ENCODE measurements at regions not wholly inside any gene's neighbourhood (a gene's known extent, or its start where the extent isn't known, plus 50 kb on each side); places are given as distances from the start of the nearest gene placed in this dataset.

DNA sequence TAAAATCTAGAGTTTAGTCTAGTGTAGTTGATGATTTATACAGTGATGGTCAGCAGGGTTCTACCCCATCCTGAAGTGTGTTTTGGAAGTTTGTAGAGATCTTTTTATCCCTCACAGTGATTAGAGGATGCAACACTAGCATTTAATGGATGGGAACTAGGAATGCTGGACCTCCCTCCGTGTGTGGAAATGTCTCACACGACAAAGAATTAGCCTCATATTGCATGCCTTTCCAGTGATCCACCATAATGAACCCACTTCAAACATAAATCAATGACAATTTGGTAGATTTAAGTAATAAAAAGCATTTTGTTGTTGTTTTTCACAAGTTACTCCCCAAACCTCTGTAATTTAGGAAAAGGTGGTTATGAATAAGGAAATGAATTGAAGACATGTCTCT, 82.5 kb upstream of the LMNB1 start:
- Histone ChIP-seq H3K36me3 (no peaks in the 10 kb centered on the region), H3K27ac (no peak overlapping the region), H3K27me3 (no peaks in the 10 kb centered on the region), H3K4me3 (no peak overlapping the region), H3K9me3 (no peaks in the 10 kb centered on the region), H3K4me1 (no peaks in the 10 kb centered on the region)
- TF ChIP-seq, protein P1, sequence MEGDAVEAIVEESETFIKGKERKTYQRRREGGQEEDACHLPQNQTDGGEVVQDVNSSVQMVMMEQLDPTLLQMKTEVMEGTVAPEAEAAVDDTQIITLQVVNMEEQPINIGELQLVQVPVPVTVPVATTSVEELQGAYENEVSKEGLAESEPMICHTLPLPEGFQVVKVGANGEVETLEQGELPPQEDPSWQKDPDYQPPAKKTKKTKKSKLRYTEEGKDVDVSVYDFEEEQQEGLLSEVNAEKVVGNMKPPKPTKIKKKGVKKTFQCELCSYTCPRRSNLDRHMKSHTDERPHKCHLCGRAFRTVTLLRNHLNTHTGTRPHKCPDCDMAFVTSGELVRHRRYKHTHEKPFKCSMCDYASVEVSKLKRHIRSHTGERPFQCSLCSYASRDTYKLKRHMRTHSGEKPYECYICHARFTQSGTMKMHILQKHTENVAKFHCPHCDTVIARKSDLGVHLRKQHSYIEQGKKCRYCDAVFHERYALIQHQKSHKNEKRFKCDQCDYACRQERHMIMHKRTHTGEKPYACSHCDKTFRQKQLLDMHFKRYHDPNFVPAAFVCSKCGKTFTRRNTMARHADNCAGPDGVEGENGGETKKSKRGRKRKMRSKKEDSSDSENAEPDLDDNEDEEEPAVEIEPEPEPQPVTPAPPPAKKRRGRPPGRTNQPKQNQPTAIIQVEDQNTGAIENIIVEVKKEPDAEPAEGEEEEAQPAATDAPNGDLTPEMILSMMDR (IDR thresholded peaks at IDR 0.05) = no peak
- intact Hi-C loops (cut with DNase I) = no loop called here
- 59 to 66% methylated on average over 2 of the region's 2 CpGs for whole genome bisulfite sequencing, 2 donors
- ATAC-seq (no peak), DNase-seq (no peak)

DNA sequence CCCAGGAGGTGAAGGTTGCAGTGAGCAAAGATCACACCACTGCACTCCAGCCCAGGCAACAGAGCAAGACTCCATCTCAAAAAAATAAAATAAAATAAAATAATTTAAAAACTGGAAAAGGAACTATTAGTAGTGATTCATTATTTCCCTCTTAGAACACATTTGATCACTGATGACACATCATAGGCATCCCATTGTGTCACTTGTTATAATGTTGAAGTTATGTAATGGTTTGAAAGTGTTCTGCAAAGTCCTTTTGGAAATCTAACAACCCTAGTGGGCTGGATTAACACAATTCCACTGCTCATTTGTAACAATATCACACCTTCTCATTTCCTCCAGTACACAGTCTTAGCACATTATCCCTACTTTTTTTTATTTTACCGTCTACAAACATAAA, 81.8 kb upstream of the LMNB1 start:
- H3K27ac ChIP-seq = no peak overlapping the region
- DNase-seq = no peak
- no peaks in the 10 kb centered on the region for H3K27me3 ChIP-seq
- TF ChIP-seq, protein P1 (IDR thresholded peaks at IDR 0.05) = no peak
- no peaks in the 10 kb centered on the region for H3K36me3 ChIP-seq
- no peak for ATAC-seq
- H3K4me1 ChIP-seq = no peaks in the 10 kb centered on the region
- H3K4me3 ChIP-seq = no peak overlapping the region
- 76 to 88% methylated on average over 1 of the region's 1 CpG for WGBS, 2 donors
- intact Hi-C loops (cut with DNase I) = no loop called here
- H3K9me3 ChIP-seq = no peaks in the 10 kb centered on the region

DNA sequence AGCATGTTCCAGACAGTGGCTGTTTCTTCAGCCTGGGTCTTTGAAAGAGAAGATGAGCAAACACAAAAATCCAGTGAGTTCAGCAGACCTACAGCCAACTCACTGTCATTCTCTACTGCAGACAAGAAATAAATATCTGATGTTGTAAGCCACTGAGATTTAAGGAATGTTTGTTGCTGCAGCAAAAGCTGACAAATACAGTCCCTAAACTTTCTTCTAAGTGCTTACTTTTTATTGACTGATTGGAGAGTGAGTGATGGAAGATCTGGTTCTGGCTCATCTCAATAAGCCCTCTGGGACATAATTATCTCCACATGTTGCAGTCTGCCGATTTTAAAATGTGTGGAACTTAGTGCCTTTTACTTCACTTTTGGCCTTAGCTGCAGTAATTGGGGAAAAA, 69.9 kb upstream of the LMNB1 start:
- Histone ChIP-seq H3K27me3 (peaks cover 0 to 8% (median 0%) of the 10 kb centered on the region in 7 donors), H3K27ac (no peak overlapping the region), H3K36me3 (no peaks in the 10 kb centered on the region), H3K4me3 (no peak overlapping the region), H3K9me3 (peaks cover 0 to 11% (median 0%) of the 10 kb centered on the region in 11 donors), H3K4me1 (no peaks in the 10 kb centered on the region)
- intact Hi-C loops (cut with DNase I) = no loop called here
- ATAC-seq (no peak), DNase-seq (no peak)
- TF ChIP-seq, protein P1 (IDR thresholded peaks at IDR 0.05) = no peak
- 73 to 85% methylated on average over 1 of the region's 1 CpG for WGBS, 2 donors

DNA sequence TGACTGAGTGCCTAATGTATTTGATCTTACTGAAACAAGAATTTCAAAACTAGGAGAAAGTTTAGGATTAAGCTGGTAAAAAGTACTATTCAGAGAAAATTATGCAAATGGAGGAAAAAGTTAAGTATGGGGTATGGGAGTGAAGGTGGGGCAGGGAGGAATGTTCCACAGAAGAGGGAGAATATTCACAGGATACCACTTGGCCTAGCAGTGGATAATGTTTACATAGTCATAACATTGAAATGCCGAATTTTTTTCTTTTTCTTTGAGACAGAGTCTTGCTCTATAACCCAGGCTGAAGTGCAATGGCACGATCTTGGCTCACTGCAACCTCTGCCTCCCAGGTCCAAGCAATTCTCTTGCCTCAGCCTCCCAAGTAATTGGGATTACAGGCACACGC, 61.2 kb upstream of the LMNB1 start:
- Histone ChIP-seq H3K27me3 (no peaks in the 10 kb centered on the region), H3K36me3 (no peaks in the 10 kb centered on the region), H3K27ac (no peak overlapping the region), H3K4me1 (no peaks in the 10 kb centered on the region), H3K4me3 (no peak overlapping the region), H3K9me3 (peaks cover 0 to 5% (median 0%) of the 10 kb centered on the region in 11 donors)
- ATAC-seq (no peak), DNase-seq (no peak)
- TF ChIP-seq, protein P1 (IDR thresholded peaks at IDR 0.05) = no peak
- 84 to 87% methylated on average over 3 of the region's 3 CpGs for WGBS, 2 donors
- intact Hi-C loops (cut with DNase I) = no loop called here

DNA sequence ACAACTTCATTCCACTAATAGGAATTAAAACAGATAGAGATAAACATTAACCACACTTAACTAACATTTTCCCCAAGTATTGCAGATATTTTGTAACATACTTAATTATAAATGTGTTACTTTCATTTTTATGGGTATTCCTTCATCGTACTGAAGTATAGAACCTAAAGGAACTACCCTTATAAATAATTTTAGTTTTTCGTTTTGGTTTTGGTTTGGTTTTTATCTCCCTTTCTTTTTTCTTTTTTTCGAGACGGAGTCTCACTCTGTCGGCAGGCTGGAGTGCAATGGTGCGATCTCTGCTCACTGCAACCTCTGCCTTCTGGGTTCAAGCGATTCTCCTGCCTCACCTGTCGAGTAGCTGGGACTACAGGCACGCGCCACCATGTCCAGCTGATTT, 60.1 kb upstream of the LMNB1 start:
- Histone ChIP-seq H3K27me3 (no peaks in the 10 kb centered on the region), H3K9me3 (peaks cover 0 to 5% (median 0%) of the 10 kb centered on the region in 11 donors), H3K4me3 (no peak overlapping the region), H3K27ac (no peak overlapping the region), H3K4me1 (no peaks in the 10 kb centered on the region), H3K36me3 (no peaks in the 10 kb centered on the region)
- TF ChIP-seq, protein P1 (IDR thresholded peaks at IDR 0.05) = no peak
- ATAC-seq (no peak), DNase-seq (no peak)
- 91 to 92% methylated on average over 10 of the region's 10 CpGs for WGBS, 2 donors
- intact Hi-C loops (cut with DNase I) = no loop called here
